Liver (tissue), 8 donors: ENCODE measurements at regions not wholly inside any gene's neighbourhood (a gene's known extent, or its start where the extent isn't known, plus 50 kb on each side); places are given as distances from the start of the nearest gene placed in this dataset.

Experiments
- DNase-seq: peaks from one replicate; pipeline ENCODE4 v3.0.0-alpha.2; 2017; ENCODE audit warnings: low spot score
- H3K27ac ChIP-seq, 2 donors: one replicate each; pipeline ENCODE4 v1.7.0; 2013; ENCODE audit warnings: inconsistent platforms in 2 of 2, low read length in 2 of 2, control low read depth in 1 of 2, low read depth in 1 of 2, mild to moderate bottlenecking in 1 of 2
- H3K27me3 ChIP-seq, 4 donors: one replicate each; pipeline versions ENCODE4 v1.6.1 to v1.7.0; 2013; ENCODE audit warnings: low read length in 3 of 4, inconsistent platforms in 1 of 4, mild to moderate bottlenecking in 1 of 4, moderate library complexity in 1 of 4; ENCODE audit not compliant: control insufficient read depth in 4 of 4, insufficient read depth in 4 of 4
- H3K36me3 ChIP-seq, 4 donors: one replicate each; pipeline versions ENCODE4 v1.6.1 to v1.7.0; 2013; ENCODE audit warnings: low read length in 3 of 4, mild to moderate bottlenecking in 3 of 4, low read depth in 1 of 4, moderate library complexity in 1 of 4; ENCODE audit not compliant: control insufficient read depth in 4 of 4, insufficient read depth in 3 of 4
- H3K4me1 ChIP-seq, 4 donors: one replicate each; pipeline versions ENCODE4 v1.6.1 to v1.7.0; 2013; ENCODE audit warnings: low read length in 3 of 4, mild to moderate bottlenecking in 3 of 4, moderate library complexity in 1 of 4; ENCODE audit not compliant: control insufficient read depth in 4 of 4, insufficient read depth in 4 of 4
- H3K4me3 ChIP-seq, 3 donors: one replicate each; pipeline versions ENCODE4 v1.6.1 to v1.7.0; 2013; ENCODE audit warnings: low read length in 3 of 3, control low read depth in 1 of 3, low read depth in 1 of 3, mild to moderate bottlenecking in 1 of 3
- H3K9ac ChIP-seq, 2 donors: one replicate each; pipeline ENCODE4 v1.7.0; 2013; ENCODE audit warnings: low read length in 2 of 2, mild to moderate bottlenecking in 2 of 2, moderate library complexity in 2 of 2, control low read depth in 1 of 2, low read depth in 1 of 2
- H3K9me3 ChIP-seq, 4 donors: one replicate each; pipeline versions ENCODE4 v1.6.1 to v1.7.0; 2013; ENCODE audit warnings: low read length in 3 of 4; ENCODE audit not compliant: control insufficient read depth in 4 of 4
- ATF3 ChIP-seq: IDR thresholded peaks from 2 replicates; pipeline ENCODE4 v1.6.1; 2016; ENCODE audit warnings: antibody characterized with exemption
- CTCF ChIP-seq: fragments of 150-350 bp; IDR thresholded peaks from 2 replicates; pipeline ENCODE4 v1.5.1; 2017; ENCODE audit warnings: improper control_type of control experiment, low read depth, low read length; ENCODE audit not compliant: missing input control
- EGR1 ChIP-seq, 2 donors: IDR thresholded peaks; 2 replicates each; pipeline ENCODE4 v1.6.1; 2016 to 2018; ENCODE audit warnings: antibody characterized with exemption in 2 of 2, low read depth in 2 of 2
- FOXA1 ChIP-seq: IDR thresholded peaks from 2 replicates; pipeline ENCODE4 v1.6.1; 2016; ENCODE audit warnings: antibody characterized with exemption
- FOXA2 ChIP-seq: IDR thresholded peaks from 2 replicates; pipeline ENCODE4 v1.6.1; 2016; ENCODE audit warnings: antibody characterized with exemption
- GABPA ChIP-seq, 2 donors: IDR thresholded peaks in 1 of 2; conservative IDR thresholded peaks in 1 of 2; 2 replicates each; pipeline ENCODE4 v1.6.1; 2016; ENCODE audit warnings: antibody characterized with exemption in 2 of 2, mild to moderate bottlenecking in 1 of 2, moderate library complexity in 1 of 2
- HNF4A ChIP-seq, 2 donors: conservative IDR thresholded peaks; 2 replicates each; pipeline ENCODE4 v1.6.1; 2016; ENCODE audit warnings: antibody characterized with exemption in 2 of 2, mild to moderate bottlenecking in 2 of 2
- HNF4G ChIP-seq: IDR thresholded peaks from 2 replicates; pipeline ENCODE4 v1.6.1; 2016; ENCODE audit warnings: antibody characterized with exemption
- JUND ChIP-seq, 2 donors: IDR thresholded peaks; 2 replicates each; pipeline ENCODE4 v1.6.1; 2016; ENCODE audit warnings: antibody characterized with exemption in 2 of 2
- MAX ChIP-seq: IDR thresholded peaks from 2 replicates; pipeline ENCODE4 v1.6.1; 2016; ENCODE audit warnings: antibody characterized with exemption
- NR2F2 ChIP-seq: IDR thresholded peaks from 2 replicates; pipeline ENCODE4 v1.6.1; 2016; ENCODE audit warnings: antibody characterized with exemption
- RAD21 ChIP-seq, 2 donors: IDR thresholded peaks; 2 replicates each; pipeline ENCODE4 v1.6.1; 2016; ENCODE audit warnings: antibody characterized with exemption in 2 of 2, mild to moderate bottlenecking in 2 of 2
- REST ChIP-seq: IDR thresholded peaks from 2 replicates; pipeline ENCODE4 v1.6.1; 2016; ENCODE audit warnings: antibody characterized with exemption, mild to moderate bottlenecking
- RXRA ChIP-seq, 2 donors: IDR thresholded peaks; 2 replicates each; pipeline ENCODE4 v1.6.1; 2017 to 2018; ENCODE audit warnings: antibody characterized with exemption in 2 of 2, mild to moderate bottlenecking in 1 of 2
- TAF1 ChIP-seq: conservative IDR thresholded peaks from 2 replicates; pipeline ENCODE4 v1.6.1; 2016; ENCODE audit warnings: antibody characterized with exemption, mild to moderate bottlenecking
- YY1 ChIP-seq: IDR thresholded peaks from 2 replicates; pipeline ENCODE4 v1.6.1; 2016; ENCODE audit warnings: antibody characterized with exemption, mild to moderate bottlenecking
- ZBTB33 ChIP-seq: IDR thresholded peaks from 2 replicates; pipeline ENCODE4 v1.6.1; 2016; ENCODE audit warnings: antibody characterized with exemption
- WGBS: extraction: QIAGEN DNeasy Blood & Tissue Kit; methylation state at CpG from one replicate; pipeline ENCODE4 v1.1.7; 2013; 5-methylcytosine and 5-hydroxymethylcytosine counted together
- donor health status: healthy.
- donor health status: healthy.
- donor health status: healthy.
- donor health status: healthy.
- donor health status: healthy.

- Histone ChIP-seq H3K27ac (no peak overlapping the region), H3K4me1 (no peaks in the 10 kb centered on the region), H3K9ac (no peak overlapping the region), H3K27me3 (no peaks in the 10 kb centered on the region), H3K4me3 (no peak overlapping the region), H3K9me3 (no peaks in the 10 kb centered on the region), H3K36me3 (no peaks in the 10 kb centered on the region)
- no peak for TF ChIP-seq ZBTB33
- no peak for TF ChIP-seq JUND (IDR thresholded peaks at IDR 0.05)
- TF ChIP-seq REST: no peak
- no peak for TF ChIP-seq FOXA2
- no peak for TF ChIP-seq MAX
- TF ChIP-seq RXRA (IDR thresholded peaks at IDR 0.05): no peak
- no peak for TF ChIP-seq HNF4A (conservative IDR thresholded peaks at IDR 0.05)
- TF ChIP-seq EGR1 (IDR thresholded peaks at IDR 0.05; ENCODE audit: low read depth in 2 of 2): no peak
- no peak for TF ChIP-seq ATF3
- no peak for TF ChIP-seq NR2F2
- no peak for TF ChIP-seq RAD21 (IDR thresholded peaks at IDR 0.05)
- TF ChIP-seq HNF4G: no peak
- TF ChIP-seq CTCF: no peak
- no peak for TF ChIP-seq FOXA1
- no peak for TF ChIP-seq TAF1
- no peak for TF ChIP-seq GABPA (IDR thresholded peaks at IDR 0.05 in 1 of 2, conservative IDR thresholded peaks at IDR 0.05 in 1 of 2)
- DNase-seq: no peak
These were observed 1092.8 kb upstream of the POT1 start for GRCh38 chr7:126022452-126022851.

GRCh38 chr7:126016722-126017121, 1087.1 kb upstream of the POT1 start:
- Histone ChIP-seq H3K9me3 (no peaks in the 10 kb centered on the region), H3K27me3 (no peaks in the 10 kb centered on the region), H3K27ac (no peak overlapping the region), H3K4me3 (no peak overlapping the region), H3K9ac (no peak overlapping the region), H3K4me1 (no peaks in the 10 kb centered on the region), H3K36me3 (no peaks in the 10 kb centered on the region)
- TF ChIP-seq RAD21 (IDR thresholded peaks at IDR 0.05) (no peak), JUND (IDR thresholded peaks at IDR 0.05) (no peak), CTCF (no peak), YY1 (no peak), FOXA1 (no peak), REST (no peak)
- no peak for DNase-seq
- WGBS: 95% methylated on average over 1 of the region's 1 CpG
